Stimulated activated CD4-positive, alpha-beta T cell treated with anti-CD3 and anti-CD28 coated beads, Interleukin-12 subunit alpha, Interleukin-12 subunit beta, amount 100 ng/mL, for 48 hours (primary cell): ENCODE measurements at regions not wholly inside any gene's neighbourhood (a gene's known extent, or its start where the extent isn't known, plus 50 kb on each side); places are given as distances from the start of the nearest gene placed in this dataset.
A peak's percentile ranks its signal among the peaks of the same experiment; 100 is the strongest.
"Not testable (repeated sequence)": the region's sequence is repeated elsewhere in the genome, so short reads cannot be mapped to it uniquely, and the experiment has no call there.

ENCODE experiments used
- DNase-seq, 3 donors: peaks; one replicate each; pipeline ENCODE4 v3.0.0-alpha.2; 2020; ENCODE audit warnings: low read depth in 2 of 3, low spot score in 1 of 3

GRCh38 chr21:15199414-15200383, 134.9 kb upstream of the NRIP1 start:
- DNase-seq, result no peak

- no peak for DNase-seq
Measured at GRCh38 chr21:15203740-15204139, 138.9 kb upstream of the NRIP1 start.

- DNase-seq, result no peak
Measured at GRCh38 chr21:15204140-15204969, 139.6 kb upstream of the NRIP1 start.

- no peak for DNase-seq
Measured at GRCh38 chr21:15204970-15205286, 140.1 kb upstream of the NRIP1 start.

GRCh38 chr21:15206514-15206913, 141.7 kb upstream of the NRIP1 start:
- no peak for DNase-seq

- no peak for DNase-seq
Measured at GRCh38 chr21:15207231-15207630, 142.4 kb upstream of the NRIP1 start.

- DNase-seq, result no peak
Measured at GRCh38 chr21:15207635-15208370, 143.0 kb upstream of the NRIP1 start.

- DNase-seq, result no peak
Measured at GRCh38 chr21:15208786-15209185, 144.0 kb upstream of the NRIP1 start.

- no peak for DNase-seq
Measured at GRCh38 chr21:15209224-15209623, 144.4 kb upstream of the NRIP1 start.

- DNase-seq, result no peak
Measured at GRCh38 chr21:15210235-15210678, 145.5 kb upstream of the NRIP1 start.

GRCh38 chr21:15211491-15212133, 146.8 kb upstream of the NRIP1 start:
- DNase-seq, result no peak

- DNase-seq, result no peak
Measured at GRCh38 chr21:15212206-15212605, 147.4 kb upstream of the NRIP1 start.

- not testable (repeated sequence) for DNase-seq
Measured at GRCh38 chr21:15218476-15218875, 153.7 kb upstream of the NRIP1 start.

GRCh38 chr21:15219039-15219438, 154.2 kb upstream of the NRIP1 start:
- no peak for DNase-seq

- DNase-seq, result no peak
Measured at GRCh38 chr21:15219894-15220293, 155.1 kb upstream of the NRIP1 start.

GRCh38 chr21:15221799-15222386, 157.1 kb upstream of the NRIP1 start:
- peak in 1 of 3 donors; percentile 19 for DNase-seq

- no peak for DNase-seq
Measured at GRCh38 chr21:15222707-15223106, 157.9 kb upstream of the NRIP1 start.

- no peak for DNase-seq
Measured at GRCh38 chr21:15224346-15225086, 159.7 kb upstream of the NRIP1 start.

- DNase-seq, result no peak
Measured at GRCh38 chr21:15227919-15228318, 163.1 kb upstream of the NRIP1 start.

GRCh38 chr21:15229390-15229789, 164.6 kb upstream of the NRIP1 start:
- no peak for DNase-seq
